NCI-H2081 treated with DMSO at 0.1 percent for 48 hours (cell line): ENCODE measurements at regions not wholly inside any gene's neighbourhood (a gene's known extent, or its start where the extent isn't known, plus 50 kb on each side); places are given as distances from the start of the nearest gene placed in this dataset.
"Not testable (repeated sequence)": the region's sequence is repeated elsewhere in the genome, so short reads cannot be mapped to it uniquely, and the experiment has no call there.

Experiments used
- DNase-seq: peaks from one replicate; lab custom pipeline; 2025; lab: John Stamatoyannopoulos, UW

DNA sequence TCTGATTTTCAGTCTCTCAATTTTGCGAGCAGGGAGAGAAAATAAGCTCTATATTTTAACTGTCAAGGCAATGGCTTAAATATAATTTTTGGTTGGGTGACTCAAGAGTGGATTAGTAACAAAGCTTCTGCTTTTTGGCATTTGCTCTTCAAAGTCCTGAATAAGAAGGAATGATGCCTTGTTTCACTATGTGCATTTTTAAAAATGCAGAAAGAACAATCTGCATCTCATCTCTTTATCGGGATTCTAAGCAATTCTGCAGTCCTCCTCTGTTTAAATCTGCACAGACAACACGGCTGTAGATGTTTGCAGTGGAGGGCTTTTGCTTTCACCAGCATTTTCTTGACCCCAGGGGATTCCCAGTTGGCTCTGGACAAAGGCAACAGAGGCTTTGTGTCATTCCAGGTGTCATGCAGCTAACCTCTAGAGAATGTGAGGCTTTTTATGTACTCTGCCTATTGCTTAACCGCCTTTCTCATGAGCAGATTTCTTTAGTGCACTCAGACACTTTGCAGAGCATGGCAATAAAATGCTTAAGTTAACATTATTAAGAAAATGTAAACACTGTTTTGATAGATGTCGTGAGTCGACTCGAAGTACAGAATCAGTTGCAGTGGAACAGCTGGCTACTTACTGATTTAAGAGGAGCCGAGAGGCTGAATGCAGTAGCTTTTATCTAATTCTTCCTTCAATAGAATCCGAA lies 783.2 kb upstream of the NEGR1 start:
- DNase-seq, result no peak

DNA sequence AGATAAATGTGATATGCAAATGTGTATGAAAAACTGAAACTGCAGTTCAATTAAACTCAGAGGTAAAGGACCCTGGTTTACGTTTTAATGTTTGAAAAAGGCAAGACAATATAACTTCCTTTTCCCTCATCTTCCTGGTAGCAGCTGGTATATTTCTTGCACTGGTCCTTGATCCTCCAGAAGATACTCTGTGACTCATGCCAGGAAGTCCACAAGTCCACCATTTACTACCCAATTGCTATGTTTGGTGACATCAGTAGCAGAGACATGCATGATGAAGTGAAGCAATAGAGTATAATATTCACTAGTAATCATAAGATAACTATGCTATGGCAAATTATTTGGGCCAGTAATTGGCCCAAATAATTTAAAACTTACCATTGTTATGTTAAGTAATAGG lies 774.5 kb upstream of the NEGR1 start:
- DNase-seq, result no peak

DNA sequence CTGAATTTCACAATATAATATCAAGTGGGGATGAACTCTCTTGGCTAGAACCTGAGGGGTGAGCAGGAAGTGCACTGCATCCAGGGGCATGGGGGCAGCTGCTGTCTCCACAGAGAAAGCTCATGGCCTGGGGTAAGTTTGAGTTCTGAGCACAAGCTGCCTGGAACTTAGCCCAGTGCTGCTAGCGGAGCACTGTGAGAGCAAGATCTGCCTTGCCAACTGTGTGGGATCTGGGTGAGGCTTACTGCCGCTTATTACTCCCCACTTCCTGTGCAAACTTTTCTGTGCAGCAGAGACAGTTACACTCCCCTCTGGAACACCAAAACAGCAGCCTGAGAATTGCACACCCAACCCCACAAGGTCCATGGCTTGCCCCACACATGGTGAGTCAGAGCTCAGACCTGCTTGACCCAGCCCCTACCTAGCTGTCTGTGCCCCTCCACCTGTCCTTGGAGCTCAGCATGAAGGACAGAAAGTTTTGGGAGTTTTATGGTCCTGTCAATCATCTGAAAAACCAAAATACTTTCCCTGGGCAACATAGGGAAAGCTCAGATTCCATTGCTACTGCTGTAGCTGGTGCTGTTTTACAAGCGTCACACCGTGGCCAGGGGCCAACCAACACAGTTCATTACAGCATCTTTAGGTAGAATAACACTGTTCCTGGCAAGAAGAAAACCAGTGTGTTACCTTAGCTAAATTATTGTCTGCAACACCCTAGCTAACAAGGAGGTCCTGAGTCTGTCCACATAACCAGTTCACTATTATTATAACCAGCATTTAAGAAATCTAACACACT lies 762.1 kb upstream of the NEGR1 start:
- DNase-seq, result no peak

DNA sequence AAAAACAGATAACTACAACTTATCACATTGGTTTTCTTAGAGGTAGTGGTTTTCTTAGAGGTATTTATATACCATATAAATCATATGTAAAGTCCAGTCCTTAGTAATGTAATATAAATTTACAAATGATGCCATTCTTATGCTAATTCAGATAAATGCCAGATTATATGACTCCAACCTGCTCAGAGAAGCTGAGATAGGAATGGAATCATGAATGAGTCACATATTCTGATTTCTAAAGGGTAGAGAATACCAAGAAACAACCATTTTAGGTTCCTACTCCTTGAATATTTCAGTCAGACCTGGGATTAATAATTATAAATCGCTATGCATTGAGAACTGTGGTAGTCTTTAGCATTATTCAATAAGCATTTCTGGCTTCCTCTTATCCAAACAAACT lies 760.1 kb upstream of the NEGR1 start:
- no peak for DNase-seq

DNA sequence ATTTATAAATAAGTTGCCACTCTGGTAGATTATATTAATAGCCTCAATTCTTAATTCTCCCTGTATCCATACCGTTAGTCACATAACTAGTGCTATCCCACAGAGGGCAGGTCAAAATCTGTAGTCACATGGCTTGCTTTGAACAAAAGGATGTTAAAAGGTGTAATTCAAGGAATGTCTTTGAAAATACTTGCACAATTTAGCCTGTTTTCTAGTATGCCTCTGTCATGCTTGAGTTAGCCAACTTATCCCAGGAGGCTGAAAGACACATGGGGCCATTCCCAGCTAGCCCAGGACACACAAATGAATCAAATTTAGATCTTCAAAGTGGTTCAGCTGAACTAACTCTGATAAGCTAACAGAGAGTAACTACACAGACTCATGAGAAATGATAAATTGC lies 758.5 kb upstream of the NEGR1 start:
- DNase-seq, result no peak

DNA sequence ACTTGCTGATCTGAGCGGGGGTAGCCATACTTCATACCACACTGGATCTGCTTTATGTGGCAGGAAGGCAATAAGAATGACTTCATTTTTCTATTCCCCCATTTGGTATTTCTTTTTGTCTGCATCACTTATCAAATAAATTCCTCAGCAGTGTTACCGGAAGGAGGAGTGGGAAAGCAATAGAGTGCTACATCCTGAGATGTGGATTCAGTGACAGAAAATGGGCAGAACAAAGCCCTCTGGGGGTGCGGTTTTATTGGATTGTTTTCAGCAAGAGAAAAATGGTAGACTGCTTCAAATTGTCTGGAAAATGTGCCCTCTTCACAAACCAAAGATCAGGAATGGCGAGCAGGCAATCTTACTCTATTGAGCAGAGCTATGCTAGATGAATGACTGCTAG lies 751.9 kb upstream of the NEGR1 start:
- DNase-seq, result no peak

DNA sequence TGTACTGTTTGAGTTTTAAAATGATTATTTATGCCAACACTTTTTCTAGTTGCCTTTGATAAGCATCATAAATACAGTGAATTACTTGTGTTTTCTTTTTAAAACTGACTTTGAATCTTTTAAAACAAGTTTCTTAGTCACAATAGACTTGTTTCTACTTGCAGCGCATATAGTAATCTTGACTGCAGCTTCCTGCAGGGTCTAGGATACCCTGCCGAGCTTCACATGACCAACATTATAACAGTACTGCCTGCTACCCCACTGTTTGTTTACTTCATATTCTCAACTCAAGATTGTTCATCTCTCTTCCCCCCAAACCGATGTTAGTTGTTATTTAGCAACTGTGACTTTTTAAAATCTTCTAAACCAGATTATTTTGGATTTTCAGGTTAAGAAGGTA lies 751.3 kb upstream of the NEGR1 start:
- DNase-seq, result no peak

DNA sequence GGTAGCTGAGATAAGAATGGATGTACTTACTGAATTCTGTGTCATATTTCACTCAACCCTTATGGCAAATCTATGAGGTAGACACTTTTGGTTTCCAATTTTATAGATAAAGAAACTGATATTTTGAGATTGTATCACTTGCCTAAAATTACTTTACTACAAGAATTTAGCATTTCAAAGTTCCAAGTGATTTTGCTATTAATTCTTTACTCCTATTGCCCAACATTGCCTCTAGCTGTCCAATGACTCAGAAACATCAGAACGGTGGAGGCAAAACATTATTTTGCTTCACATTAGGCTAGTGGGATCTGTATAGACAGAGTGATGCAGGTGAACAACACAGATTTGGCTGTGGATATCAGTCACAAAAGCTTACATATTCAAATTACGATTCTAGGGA lies 747.2 kb upstream of the NEGR1 start:
- DNase-seq, result no peak

DNA sequence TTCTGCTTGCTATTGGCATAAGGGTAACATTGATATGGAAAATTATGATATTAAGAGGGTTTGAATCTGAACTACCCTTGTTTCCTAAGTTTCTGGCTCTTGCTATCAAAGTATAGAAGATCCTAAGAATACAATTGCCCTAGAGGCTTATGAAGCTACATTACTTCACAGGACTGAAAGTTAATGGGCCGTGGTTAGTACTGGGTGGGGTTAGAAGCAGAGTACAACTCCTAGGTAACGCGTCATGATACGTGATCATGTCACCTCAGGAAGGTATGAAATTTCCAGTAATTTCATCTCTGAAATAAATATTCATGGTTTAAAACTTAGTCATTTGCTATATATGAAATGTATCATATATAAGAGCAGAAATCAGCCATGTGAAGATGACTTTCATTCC lies 743.8 kb upstream of the NEGR1 start:
- DNase-seq, result no peak

DNA sequence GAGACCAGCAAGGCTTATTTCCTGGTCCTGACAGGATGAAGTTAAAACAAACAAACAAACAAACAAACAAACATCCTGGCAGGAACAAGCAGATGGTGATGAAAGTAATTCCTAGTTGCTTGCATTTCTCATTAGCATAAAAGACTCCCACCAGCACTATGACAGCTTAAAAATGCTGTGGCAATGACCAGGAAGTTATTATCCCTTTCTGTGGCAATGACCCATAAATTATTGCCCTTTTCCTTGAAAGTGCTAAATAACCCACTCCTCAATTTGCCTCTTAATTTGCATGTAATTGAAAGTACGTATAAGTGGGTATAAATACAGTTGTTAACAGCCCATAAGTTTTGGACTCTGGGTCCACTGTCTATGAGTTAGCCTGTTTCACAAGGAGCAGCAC lies 727.6 kb upstream of the NEGR1 start:
- no peak for DNase-seq

DNA sequence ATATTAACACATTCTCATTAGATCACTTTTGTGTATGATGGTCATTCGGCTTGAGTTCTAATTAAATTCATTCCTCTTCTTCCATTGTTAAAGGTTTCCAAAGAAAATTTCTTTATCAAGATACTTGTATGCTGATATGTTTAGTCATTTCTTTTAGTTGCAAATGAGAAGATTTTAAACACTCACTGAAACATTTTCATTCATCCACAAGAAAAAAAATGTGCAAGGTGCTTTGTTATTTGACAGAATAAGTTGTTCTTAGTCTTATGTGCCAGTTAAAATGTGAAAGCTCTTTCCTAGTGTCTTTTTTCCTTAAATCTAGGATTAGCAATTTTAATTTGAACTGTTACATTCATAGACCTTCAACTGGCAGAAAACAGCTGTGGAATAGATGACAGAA lies 727.0 kb upstream of the NEGR1 start:
- no peak for DNase-seq

DNA sequence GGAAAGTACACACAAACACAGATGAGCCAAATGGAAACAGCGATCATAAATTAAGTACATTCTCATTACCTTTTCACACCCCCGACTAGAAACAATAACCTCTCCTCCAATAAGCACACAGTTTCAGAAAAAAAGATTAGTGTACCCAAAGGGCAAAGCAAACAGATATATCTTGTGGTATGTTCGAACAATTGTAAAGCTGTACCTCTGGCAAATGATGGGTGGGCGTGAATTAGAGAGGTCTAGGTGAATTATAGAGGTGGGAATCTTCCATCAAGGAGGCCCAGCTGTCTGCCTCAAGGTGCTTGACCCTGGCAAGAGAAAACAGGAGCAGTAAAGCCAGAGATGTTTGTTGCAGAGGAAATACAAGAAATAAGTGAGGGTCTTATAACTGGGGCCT lies 715.3 kb upstream of the NEGR1 start:
- no peak for DNase-seq

DNA sequence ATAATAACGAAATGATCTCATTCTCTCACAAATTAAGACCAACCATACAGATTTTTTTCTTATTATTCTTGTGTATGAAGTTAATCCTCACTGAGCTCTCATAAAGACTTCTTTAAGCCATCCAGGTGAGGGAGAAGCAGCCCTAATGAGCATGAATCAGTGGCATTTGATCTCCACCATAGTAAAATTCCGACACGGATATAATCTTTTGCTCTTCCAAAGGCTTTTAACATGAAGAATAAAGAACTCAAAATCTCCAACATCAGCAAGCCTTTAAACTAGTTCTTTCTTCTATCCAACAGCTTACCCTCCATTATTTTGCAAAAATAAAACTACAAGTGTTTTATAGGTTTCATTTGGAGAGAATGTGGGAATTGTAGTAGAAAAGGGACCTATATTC lies 714.7 kb upstream of the NEGR1 start:
- no peak for DNase-seq

DNA sequence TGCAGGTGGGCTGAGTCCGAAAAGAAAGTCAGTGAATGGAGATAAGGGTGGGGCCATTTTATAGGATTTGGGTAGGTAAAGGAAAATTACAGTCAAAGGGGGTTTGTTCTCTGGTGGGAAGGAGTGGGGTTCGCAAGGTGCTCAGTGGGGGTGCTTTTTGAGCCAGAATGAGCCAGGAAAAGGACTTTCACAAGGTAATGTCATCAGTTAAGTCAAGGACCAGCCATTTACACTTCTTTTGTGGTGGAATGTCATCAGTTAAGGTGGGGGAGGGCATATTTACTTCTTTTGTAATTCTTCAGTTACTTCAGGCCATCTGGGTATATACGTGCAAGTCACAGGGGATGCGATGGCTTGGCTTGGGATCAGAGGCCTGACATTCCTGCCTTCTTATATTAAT lies 705.5 kb upstream of the NEGR1 start:
- not testable (repeated sequence) for DNase-seq

DNA sequence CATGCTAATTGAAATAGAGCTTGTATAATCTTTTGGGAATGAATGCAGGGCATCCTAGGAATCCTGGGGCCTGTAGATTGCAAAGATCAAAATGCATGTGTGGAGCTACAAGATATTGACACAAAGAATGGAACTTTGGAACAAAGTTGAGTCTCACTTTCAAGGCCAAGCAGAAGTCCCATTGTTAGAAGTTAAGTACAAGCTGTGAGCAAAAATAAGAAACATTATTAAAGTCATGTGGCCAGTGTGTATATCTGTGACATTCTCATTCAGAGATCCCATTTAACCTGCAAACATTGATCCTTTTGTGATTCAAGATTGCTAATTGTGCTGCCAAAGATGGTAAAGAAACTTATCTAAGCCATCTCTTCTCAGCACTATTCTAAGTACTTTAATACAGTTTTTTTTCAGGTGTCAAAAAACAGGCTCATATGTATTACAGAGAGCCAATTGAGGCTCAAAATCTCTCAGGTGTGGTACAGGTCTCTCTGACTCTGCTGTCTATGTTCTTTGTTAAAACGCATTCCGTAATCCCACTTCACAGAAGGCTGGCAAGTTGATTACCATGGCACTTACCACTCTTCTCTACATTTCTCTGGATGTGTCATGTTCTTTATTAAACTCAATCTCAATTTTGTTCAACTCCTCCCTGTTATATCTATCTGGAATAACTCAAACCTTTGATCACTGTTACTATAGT lies 704.4 kb upstream of the NEGR1 start:
- no peak for DNase-seq

DNA sequence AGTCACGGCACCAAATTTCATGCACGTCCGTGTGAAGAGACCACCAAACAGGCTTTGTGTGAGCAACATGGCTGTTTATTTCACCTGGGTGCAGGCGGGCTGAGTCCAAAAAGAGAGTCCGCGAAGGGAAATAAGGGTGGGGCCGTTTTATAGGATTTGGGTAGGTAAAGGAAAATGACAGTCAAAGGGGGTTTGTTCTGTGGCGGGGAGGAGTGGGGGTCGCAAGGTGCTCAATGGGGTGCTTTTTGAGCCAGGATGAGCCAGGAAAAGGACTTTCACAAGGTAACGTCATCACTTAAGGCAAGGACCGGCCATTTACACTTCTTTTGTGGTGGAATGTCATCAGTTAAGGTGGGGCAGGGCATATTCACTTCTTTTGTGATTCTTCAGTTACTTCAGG lies 702.7 kb upstream of the NEGR1 start:
- not testable (repeated sequence) for DNase-seq

DNA sequence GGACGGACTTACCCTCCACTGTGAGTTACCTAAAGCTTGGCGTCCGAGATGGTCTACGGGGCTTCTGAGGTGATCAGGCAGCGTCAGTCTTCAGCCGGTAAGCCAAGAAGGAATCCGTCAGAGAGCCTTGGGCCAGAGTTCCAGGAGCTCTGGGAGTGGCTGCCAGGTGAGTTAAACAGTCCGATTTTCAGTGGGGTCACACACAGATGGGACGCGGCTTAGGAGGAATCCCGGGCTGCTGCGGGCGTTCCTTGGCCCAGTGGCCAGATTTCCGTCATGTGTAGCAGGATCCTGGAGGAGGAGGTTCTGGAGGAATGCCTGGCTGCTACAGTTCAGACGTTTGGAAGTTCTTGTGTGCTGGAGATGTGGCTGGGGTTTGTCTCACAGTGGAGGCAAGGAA lies 700.7 kb upstream of the NEGR1 start:
- DNase-seq, result not testable (repeated sequence)

DNA sequence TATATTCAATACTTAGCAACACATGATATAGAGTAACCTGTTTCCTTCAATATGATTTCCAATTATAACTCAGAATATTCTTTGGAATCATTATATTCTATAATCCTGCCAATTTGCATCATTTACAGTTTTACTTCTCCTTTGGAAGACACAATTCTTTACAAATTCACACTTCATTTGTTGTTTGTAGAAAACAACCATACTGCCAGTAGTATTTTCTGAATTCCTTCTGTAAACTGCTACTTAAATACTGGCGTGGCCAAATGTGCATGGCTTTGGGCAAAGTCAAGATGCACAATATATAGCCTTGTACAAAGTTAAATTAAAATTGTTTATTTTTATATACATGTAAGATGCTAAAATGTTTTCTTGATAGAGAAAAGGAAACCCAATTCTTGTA lies 687.1 kb upstream of the NEGR1 start:
- no peak for DNase-seq

DNA sequence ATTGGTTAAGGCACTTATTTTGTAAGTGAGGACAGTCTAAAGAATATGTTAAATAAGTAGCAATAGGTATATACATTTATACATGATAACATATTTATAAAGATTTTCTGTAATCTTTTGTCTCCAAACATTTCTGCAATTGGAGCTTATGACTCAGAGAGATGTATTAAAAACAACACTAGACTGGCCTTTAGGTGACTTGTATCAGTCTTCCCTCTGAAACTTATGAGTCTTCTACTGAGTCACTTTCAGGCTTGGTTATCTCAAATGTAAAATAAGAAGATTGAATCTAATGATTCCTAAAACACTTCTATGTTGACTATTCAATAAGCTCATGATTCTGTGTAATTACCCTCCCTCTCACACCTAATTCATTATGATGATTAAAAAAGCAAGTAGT lies 672.6 kb upstream of the NEGR1 start:
- no peak for DNase-seq

DNA sequence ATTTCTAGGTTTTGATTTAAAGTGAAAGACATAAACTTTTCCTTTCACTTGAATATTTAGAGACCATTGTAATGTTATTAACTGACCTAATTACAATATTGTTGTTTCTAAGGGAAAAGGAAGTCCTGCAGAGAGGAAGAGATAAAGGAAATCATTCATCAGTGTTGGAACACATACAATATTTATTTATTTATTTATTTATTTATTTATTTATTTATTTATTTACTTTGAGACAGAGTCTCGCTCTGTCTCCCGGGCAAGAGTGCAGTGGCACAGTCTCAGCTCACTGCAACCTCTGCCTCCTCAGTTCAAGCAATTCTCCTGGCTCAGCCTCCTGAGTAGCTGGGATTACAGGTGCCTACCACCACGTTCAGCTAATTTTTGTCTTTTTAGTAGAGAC lies 668.6 kb upstream of the NEGR1 start:
- DNase-seq, result not testable (repeated sequence)

DNA sequence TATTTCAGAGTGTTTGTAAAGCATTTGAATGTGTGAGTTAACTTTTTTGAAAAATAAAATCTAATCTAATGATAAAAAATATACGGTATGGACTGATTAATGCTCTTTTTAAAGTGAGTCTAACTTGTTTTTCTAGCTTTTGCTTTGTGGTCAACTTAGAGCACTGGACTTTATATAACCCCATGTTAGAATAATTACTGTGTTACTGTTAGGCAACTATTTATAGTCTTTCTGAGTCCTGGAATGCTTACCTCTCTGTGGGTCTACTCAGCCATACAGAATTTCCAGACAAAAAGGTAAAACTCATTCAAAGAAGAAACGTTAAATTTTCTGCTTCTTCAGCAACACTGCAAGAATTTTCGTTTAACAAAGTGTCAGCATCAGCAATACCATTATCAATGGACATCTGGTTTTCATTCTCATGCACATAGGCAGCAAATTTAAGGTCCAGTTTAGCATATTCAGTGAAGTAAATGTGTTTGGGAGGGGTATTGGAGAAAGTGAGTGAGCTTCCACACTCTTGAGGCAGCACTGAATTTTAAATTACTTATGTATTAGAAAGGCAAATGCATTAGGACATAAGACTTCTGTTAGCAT lies 664.7 kb upstream of the NEGR1 start:
- no peak for DNase-seq

DNA sequence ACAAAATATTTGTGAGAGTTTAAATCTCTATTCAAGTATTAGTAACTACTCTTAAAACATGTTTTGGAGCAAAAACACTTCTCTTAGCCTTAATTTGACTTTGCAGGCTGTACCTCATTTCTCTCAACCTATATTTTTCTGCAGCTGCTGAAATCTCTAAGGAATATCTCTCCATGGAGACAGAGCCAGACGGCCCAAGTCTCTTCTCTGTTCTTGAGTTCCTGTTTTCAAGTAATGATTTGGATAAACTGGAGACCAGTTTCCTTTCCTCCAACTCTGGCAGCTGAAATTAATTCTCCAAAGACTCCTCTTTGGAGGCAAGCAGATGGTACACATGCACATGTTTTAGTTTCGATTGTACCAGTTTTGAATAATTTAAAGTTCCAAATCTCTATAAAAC lies 659.7 kb upstream of the NEGR1 start:
- DNase-seq, result no peak

DNA sequence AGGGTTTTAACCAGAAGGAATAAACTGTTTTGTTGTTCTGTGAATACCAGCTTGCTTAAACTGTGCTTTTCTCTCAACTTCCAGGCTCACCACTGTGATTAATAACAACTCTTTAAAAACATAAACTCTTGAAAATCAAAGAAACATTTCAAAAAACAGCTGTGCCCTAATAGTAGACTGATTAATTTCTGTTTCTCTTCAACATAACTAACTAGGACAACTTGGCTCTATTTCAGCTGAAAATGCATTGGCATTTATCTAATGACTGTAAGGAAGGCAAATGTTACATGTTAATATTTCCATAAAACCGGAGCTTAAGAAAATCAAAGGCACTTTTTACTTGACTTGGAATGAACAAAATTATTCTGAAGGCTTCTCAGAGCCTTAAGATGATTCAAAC lies 656.1 kb upstream of the NEGR1 start:
- no peak for DNase-seq
